Thyroid gland (tissue), 4 donors: ENCODE measurements at regions not wholly inside any gene's neighbourhood (a gene's known extent, or its start where the extent isn't known, plus 50 kb on each side); places are given as distances from the start of the nearest gene placed in this dataset.

Experiments
- POLR2A ChIP-seq, 2 donors: fragments of 450-650 bp; IDR thresholded peaks; one replicate each; pipeline ENCODE4 v1.6.1; 2017; ENCODE audit warnings: antibody characterized with exemption in 2 of 2, mild to moderate bottlenecking in 2 of 2, moderate library complexity in 1 of 2
- TF ChIP-seq, protein P1 (sequence below), 6 experiments: fragments of 200-600 bp in 3 of 6; fragments of 450-650 bp in 3 of 6; sonication (generic) in 3 of 6; IDR thresholded peaks; one replicate each; pipeline ENCODE4 v1.5.1; 2016 to 2019; ENCODE audit warnings: antibody characterized with exemption in 6 of 6, mild to moderate bottlenecking in 2 of 6, inconsistent platforms in 1 of 6, moderate library complexity in 1 of 6

DNA sequence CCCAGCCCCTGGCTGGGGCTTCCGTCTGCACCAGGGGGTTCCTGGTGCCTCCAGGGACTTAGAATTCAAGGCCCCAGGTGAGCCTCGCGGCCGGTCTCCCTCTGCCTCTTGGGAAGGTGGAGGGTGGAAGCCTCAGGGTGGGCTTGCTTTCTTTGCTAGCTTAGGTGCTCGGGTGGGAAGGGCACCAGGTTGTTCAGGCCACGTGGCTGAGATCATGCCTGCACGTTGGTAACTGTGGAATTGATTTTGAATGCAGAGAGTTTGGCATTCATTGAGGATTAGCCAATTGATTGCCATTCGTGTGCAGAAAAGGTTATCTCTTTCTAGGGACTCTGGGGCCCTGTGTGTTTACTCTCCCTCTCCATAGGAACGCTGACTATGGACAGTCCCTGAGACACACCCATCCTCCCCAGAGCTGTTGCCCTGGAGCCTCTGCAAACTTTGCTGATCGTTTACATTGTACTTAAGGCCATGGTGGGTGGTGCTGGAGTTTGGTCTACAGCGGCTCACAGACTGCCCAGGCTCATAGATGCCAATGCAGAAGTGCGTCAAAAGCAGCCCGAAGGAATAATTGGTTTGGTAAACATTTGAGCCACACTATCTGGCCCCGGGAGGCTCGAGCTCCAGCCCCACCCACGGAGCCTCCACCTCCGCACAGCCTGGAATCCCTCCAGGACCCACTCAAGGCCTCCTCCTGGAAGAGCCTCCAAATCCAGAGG is 1457.7 kb downstream of the BRD1 start:
- TF ChIP-seq, protein P1, sequence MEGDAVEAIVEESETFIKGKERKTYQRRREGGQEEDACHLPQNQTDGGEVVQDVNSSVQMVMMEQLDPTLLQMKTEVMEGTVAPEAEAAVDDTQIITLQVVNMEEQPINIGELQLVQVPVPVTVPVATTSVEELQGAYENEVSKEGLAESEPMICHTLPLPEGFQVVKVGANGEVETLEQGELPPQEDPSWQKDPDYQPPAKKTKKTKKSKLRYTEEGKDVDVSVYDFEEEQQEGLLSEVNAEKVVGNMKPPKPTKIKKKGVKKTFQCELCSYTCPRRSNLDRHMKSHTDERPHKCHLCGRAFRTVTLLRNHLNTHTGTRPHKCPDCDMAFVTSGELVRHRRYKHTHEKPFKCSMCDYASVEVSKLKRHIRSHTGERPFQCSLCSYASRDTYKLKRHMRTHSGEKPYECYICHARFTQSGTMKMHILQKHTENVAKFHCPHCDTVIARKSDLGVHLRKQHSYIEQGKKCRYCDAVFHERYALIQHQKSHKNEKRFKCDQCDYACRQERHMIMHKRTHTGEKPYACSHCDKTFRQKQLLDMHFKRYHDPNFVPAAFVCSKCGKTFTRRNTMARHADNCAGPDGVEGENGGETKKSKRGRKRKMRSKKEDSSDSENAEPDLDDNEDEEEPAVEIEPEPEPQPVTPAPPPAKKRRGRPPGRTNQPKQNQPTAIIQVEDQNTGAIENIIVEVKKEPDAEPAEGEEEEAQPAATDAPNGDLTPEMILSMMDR (IDR thresholded peaks at IDR 0.05): no peak
- TF ChIP-seq POLR2A (IDR thresholded peaks at IDR 0.05): no peak
